Endothelial cell of umbilical vein (primary cell): ENCODE measurements at regions not wholly inside any gene's neighbourhood (a gene's known extent, or its start where the extent isn't known, plus 50 kb on each side); places are given as distances from the start of the nearest gene placed in this dataset.

Experiments used
- EZH2 ChIP-seq: IDR thresholded peaks from 2 replicates; pipeline ENCODE4 v1.6.1; 2012; ENCODE audit warnings: borderline replicate concordance, low read depth, mild to moderate bottlenecking, moderate library complexity, low read length, inconsistent platforms; ENCODE audit not compliant: severe bottlenecking
- FOS ChIP-seq: IDR thresholded peaks from 2 replicates; pipeline ENCODE4 v1.6.1; 2011; ENCODE audit warnings: mild to moderate bottlenecking, low read length, moderate library complexity, borderline replicate concordance; ENCODE audit not compliant: insufficient read depth
- JUN ChIP-seq: IDR thresholded peaks from 2 replicates; pipeline ENCODE4 v1.6.1; 2011; ENCODE audit warnings: borderline replicate concordance, low read depth; ENCODE audit not compliant: insufficient read length, insufficient read depth
- MYC ChIP-seq: IDR thresholded peaks from one replicate; pipeline ENCODE4 v1.6.1; 2011; ENCODE audit warnings: mild to moderate bottlenecking, low read depth, low read length
- POLR2A ChIP-seq: IDR thresholded peaks from 2 replicates; pipeline ENCODE4 v1.6.1; 2012; ENCODE audit warnings: low read depth, mild to moderate bottlenecking, control low read depth, low read length
- POLR2AphosphoS5 ChIP-seq: IDR thresholded peaks from 2 replicates; pipeline ENCODE4 v1.6.1; 2012; ENCODE audit warnings: low read depth, mild to moderate bottlenecking, control low read depth, low read length, moderate library complexity; ENCODE audit not compliant: insufficient read depth
- TF ChIP-seq, protein P1 (sequence below), 2 donors: IDR thresholded peaks; 1 replicate in 1 of 2; 2 replicates in 1 of 2; pipeline ENCODE4 v1.5.1; 2011; ENCODE audit warnings: low read length in 2 of 2, mild to moderate bottlenecking in 2 of 2, moderate library complexity in 2 of 2, control low read depth in 1 of 2, inconsistent platforms in 1 of 2, low read depth in 1 of 2; ENCODE audit not compliant: insufficient read depth in 1 of 2; ENCODE audit errors: extremely low read depth in 1 of 2
- TF ChIP-seq, protein P2 (sequence below): IDR thresholded peaks from 2 replicates; pipeline ENCODE4 v1.6.1; 2011; ENCODE audit not compliant: insufficient read depth, insufficient read length

DNA sequence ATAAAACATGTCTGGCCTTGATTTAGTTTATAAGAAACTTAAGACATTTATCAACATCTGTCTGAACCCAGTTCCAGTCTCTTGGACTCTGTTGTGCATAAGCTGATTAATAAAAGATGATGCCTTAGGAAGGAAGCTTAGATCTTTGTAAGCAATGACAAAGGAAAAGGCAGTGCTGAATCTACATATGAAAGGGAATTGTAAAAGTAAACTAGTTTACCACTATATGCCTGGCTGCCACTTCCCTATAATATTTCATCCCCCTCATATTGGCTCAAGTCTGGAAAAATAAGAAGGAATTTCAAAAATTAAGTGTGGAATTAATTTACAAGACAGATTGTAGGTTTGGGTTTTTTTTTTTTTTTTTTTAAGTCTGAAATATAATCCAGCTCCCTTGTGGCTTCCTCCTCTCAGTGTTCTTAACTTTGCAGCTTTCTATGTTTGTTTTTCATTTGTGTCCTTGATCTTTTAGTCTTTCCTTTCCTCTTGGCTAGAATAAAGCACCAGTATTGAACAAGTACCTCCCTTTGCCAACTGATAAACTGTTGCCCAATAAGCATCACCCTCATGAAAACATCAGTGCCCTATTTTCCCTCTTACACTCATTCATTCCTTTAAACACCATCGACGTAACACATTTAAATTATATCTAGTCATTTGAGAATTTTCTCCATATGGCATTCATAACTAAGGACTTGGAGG lies 146.7 kb upstream of the TBX18 start:
- no peak for TF ChIP-seq MYC
- TF ChIP-seq EZH2: no peak
- TF ChIP-seq, protein P1, sequence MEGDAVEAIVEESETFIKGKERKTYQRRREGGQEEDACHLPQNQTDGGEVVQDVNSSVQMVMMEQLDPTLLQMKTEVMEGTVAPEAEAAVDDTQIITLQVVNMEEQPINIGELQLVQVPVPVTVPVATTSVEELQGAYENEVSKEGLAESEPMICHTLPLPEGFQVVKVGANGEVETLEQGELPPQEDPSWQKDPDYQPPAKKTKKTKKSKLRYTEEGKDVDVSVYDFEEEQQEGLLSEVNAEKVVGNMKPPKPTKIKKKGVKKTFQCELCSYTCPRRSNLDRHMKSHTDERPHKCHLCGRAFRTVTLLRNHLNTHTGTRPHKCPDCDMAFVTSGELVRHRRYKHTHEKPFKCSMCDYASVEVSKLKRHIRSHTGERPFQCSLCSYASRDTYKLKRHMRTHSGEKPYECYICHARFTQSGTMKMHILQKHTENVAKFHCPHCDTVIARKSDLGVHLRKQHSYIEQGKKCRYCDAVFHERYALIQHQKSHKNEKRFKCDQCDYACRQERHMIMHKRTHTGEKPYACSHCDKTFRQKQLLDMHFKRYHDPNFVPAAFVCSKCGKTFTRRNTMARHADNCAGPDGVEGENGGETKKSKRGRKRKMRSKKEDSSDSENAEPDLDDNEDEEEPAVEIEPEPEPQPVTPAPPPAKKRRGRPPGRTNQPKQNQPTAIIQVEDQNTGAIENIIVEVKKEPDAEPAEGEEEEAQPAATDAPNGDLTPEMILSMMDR (IDR thresholded peaks at IDR 0.05; ENCODE audit: extremely low read depth in 1 of 2, insufficient read depth in 1 of 2, low read depth in 1 of 2, low read length in 2 of 2): no peak
- no peak for TF ChIP-seq JUN
- TF ChIP-seq POLR2A: no peak
- no peak for TF ChIP-seq FOS
- TF ChIP-seq POLR2AphosphoS5: no peak
- TF ChIP-seq, protein P2, sequence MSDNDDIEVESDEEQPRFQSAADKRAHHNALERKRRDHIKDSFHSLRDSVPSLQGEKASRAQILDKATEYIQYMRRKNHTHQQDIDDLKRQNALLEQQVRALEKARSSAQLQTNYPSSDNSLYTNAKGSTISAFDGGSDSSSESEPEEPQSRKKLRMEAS: no peak
